Uterus (tissue), 3 donors: ENCODE measurements at regions not wholly inside any gene's neighbourhood (a gene's known extent, or its start where the extent isn't known, plus 50 kb on each side); places are given as distances from the start of the nearest gene placed in this dataset.
A peak's percentile ranks its signal among the peaks of the same experiment; 100 is the strongest.

Experiments used
- DNase-seq, 2 donors: peaks; one replicate each; pipeline ENCODE4 v3.0.0-alpha.2; 2019 to 2020
- H3K27ac ChIP-seq, 2 donors: fragments of 200-600 bp; sonication (generic); 1 replicate in 1 of 2; 2 replicates in 1 of 2; pipeline ENCODE4 v1.5.1; 2016 to 2018
- H3K27me3 ChIP-seq, 2 donors: fragments of 200-600 bp; sonication (generic); one replicate each; pipeline ENCODE4 v1.5.1; 2018 to 2019; ENCODE audit warnings: control low read depth in 1 of 2
- H3K36me3 ChIP-seq, 2 donors: fragments of 200-600 bp; sonication (generic); one replicate each; pipeline ENCODE4 v1.5.1; 2019; ENCODE audit warnings: control low read depth in 1 of 2
- H3K4me1 ChIP-seq, 2 donors: fragments of 200-600 bp; sonication (generic); one replicate each; pipeline ENCODE4 v1.5.1; 2018 to 2019; ENCODE audit warnings: control low read depth in 1 of 2
- H3K4me3 ChIP-seq, 2 donors: fragments of 200-600 bp; sonication (generic); 1 replicate in 1 of 2; 2 replicates in 1 of 2; pipeline ENCODE4 v1.5.1; 2018 to 2019; ENCODE audit warnings: mild to moderate bottlenecking in 1 of 2
- H3K9me3 ChIP-seq, 2 donors: fragments of 200-600 bp; sonication (generic); one replicate each; pipeline ENCODE4 v1.5.1; 2019; ENCODE audit warnings: control low read depth in 1 of 2
- POLR2A ChIP-seq, 2 donors: fragments of 450-650 bp; IDR thresholded peaks; one replicate each; pipeline ENCODE4 v1.6.1; 2016; ENCODE audit warnings: antibody characterized with exemption in 2 of 2, mild to moderate bottlenecking in 1 of 2, moderate library complexity in 1 of 2
- intact Hi-C: fragments of 100-400 bp; cut with DNase I; formaldehyde crosslinking; loops from one replicate; pipeline ENCODE4 v1.15.1; 2023; ENCODE audit warnings: low total_unique reads
- TF ChIP-seq, protein P1 (sequence below), 4 experiments: fragments of 200-600 bp in 2 of 4; fragments of 450-650 bp in 2 of 4; sonication (generic) in 2 of 4; IDR thresholded peaks; one replicate each; pipeline ENCODE4 v1.5.1; 2016 to 2019; ENCODE audit warnings: antibody characterized with exemption in 4 of 4, mild to moderate bottlenecking in 2 of 4, moderate library complexity in 1 of 4
- donor health status: DM: yes; HTN: yes; CAD: no.

- H3K4me3 ChIP-seq: no peak overlapping the region
- no peaks in the 10 kb centered on the region for H3K9me3 ChIP-seq
- H3K4me1 ChIP-seq: no peaks in the 10 kb centered on the region
- DNase-seq: peak in 1 of 2 donors; percentile 42
- no peak overlapping the region for H3K27ac ChIP-seq
- no peaks in the 10 kb centered on the region for H3K27me3 ChIP-seq
- TF ChIP-seq, protein P1, sequence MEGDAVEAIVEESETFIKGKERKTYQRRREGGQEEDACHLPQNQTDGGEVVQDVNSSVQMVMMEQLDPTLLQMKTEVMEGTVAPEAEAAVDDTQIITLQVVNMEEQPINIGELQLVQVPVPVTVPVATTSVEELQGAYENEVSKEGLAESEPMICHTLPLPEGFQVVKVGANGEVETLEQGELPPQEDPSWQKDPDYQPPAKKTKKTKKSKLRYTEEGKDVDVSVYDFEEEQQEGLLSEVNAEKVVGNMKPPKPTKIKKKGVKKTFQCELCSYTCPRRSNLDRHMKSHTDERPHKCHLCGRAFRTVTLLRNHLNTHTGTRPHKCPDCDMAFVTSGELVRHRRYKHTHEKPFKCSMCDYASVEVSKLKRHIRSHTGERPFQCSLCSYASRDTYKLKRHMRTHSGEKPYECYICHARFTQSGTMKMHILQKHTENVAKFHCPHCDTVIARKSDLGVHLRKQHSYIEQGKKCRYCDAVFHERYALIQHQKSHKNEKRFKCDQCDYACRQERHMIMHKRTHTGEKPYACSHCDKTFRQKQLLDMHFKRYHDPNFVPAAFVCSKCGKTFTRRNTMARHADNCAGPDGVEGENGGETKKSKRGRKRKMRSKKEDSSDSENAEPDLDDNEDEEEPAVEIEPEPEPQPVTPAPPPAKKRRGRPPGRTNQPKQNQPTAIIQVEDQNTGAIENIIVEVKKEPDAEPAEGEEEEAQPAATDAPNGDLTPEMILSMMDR (IDR thresholded peaks at IDR 0.05): no peak
- no peak for TF ChIP-seq POLR2A (IDR thresholded peaks at IDR 0.05)
- intact Hi-C loops: no loop called here
- H3K36me3 ChIP-seq: no peaks in the 10 kb centered on the region
Observed at GRCh38 chr7:25361863-25362262, 133.6 kb upstream of the NPVF start.

DNA sequence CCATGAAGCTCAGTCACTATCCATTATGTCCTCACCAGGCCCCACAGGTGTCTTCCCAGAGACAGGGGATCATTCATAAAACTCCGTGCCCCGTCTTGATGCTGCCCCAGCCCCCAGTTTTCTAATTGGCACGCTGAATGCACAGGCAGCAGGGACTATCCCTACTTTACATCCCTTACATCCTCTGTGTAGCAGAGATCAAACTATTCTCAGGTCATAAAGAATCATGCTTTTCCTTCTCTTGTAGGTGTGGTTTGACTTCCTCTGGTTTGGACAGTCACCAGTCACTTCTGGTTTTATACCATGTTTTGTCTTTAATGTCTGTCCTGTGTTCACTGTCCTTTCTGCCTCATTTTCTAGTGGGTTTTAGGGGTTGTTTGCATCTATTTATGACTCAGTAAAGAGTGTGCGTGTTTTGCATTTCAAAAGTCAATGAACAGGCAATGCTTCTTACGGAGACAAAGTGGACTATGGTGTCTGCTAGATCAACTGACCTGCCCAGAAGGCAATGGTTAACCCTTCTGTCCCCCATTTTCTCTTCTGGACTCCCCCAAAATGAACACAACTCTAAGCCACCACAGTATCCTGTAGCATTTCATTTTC is 140.4 kb upstream of the NPVF start:
- H3K27me3 ChIP-seq: no peaks in the 10 kb centered on the region
- intact Hi-C loops: no loop called here
- peaks cover 0 to 5% of the 10 kb centered on the region in 2 donors for H3K4me1 ChIP-seq
- H3K4me3 ChIP-seq: no peak overlapping the region
- TF ChIP-seq, protein P1 (IDR thresholded peaks at IDR 0.05): no peak
- TF ChIP-seq POLR2A (IDR thresholded peaks at IDR 0.05): no peak
- peak overlapping the region in 1 of 2 donors; percentile 59 for H3K27ac ChIP-seq
- no peak for DNase-seq
- no peaks in the 10 kb centered on the region for H3K36me3 ChIP-seq
- H3K9me3 ChIP-seq: peaks cover 0 to 10% of the 10 kb centered on the region in 2 donors

- DNase-seq: peak; percentile 75 to 86
- peak overlapping the region; percentile 8 to 59 for H3K27ac ChIP-seq
Observed at GRCh38 chr7:25369786-25370185, 141.5 kb upstream of the NPVF start.

GRCh38 chr7:25371972-25372371 is 143.7 kb upstream of the NPVF start:
- Histone ChIP-seq H3K27ac (no peak overlapping the region), H3K36me3 (no peaks in the 10 kb centered on the region), H3K4me1 (peaks cover 0 to 5% of the 10 kb centered on the region in 2 donors), H3K9me3 (peaks cover 0 to 10% of the 10 kb centered on the region in 2 donors), H3K4me3 (no peak overlapping the region), H3K27me3 (no peaks in the 10 kb centered on the region)
- no peak for DNase-seq
- TF ChIP-seq, protein P1 (IDR thresholded peaks at IDR 0.05): no peak
- TF ChIP-seq POLR2A (IDR thresholded peaks at IDR 0.05): no peak
- intact Hi-C loops: no loop called here

More at GRCh38 chr7:25369786-25370185, 141.5 kb upstream of the NPVF start:
- no peaks in the 10 kb centered on the region for H3K36me3 ChIP-seq
- TF ChIP-seq, protein P1 (IDR thresholded peaks at IDR 0.05): no peak
- no peak for TF ChIP-seq POLR2A (IDR thresholded peaks at IDR 0.05)
- H3K9me3 ChIP-seq: peaks cover 0 to 10% of the 10 kb centered on the region in 2 donors
- peaks cover 0 to 5% of the 10 kb centered on the region in 2 donors for H3K4me1 ChIP-seq
- intact Hi-C loops: no loop called here
- no peaks in the 10 kb centered on the region for H3K27me3 ChIP-seq
- H3K4me3 ChIP-seq: no peak overlapping the region

- no peak for DNase-seq
- intact Hi-C loops: no loop called here
Observed at GRCh38 chr7:25375805-25376600, 147.7 kb upstream of the NPVF start.

More at GRCh38 chr7:25375805-25376600, 147.7 kb upstream of the NPVF start:
- Histone ChIP-seq H3K27me3 (no peaks in the 10 kb centered on the region), H3K9me3 (peaks cover 0 to 10% of the 10 kb centered on the region in 2 donors), H3K27ac (peak overlapping the region; percentile 7 to 50), H3K4me3 (no peak overlapping the region), H3K4me1 (peaks cover 0 to 7% of the 10 kb centered on the region in 2 donors), H3K36me3 (no peaks in the 10 kb centered on the region)
- TF ChIP-seq, protein P1 (IDR thresholded peaks at IDR 0.05): no peak
- no peak for TF ChIP-seq POLR2A (IDR thresholded peaks at IDR 0.05)
